Central memory CD4-positive, alpha-beta T cell (primary cell): ENCODE measurements at regions not wholly inside any gene's neighbourhood (a gene's known extent, or its start where the extent isn't known, plus 50 kb on each side); places are given as distances from the start of the nearest gene placed in this dataset.
"Not testable (repeated sequence)": the region's sequence is repeated elsewhere in the genome, so short reads cannot be mapped to it uniquely, and the experiment has no call there.

Source experiments
- DNase-seq: peaks from one replicate; pipeline ENCODE4 v3.0.0; 2022

GRCh38 chr16:63442246-63442645, 1406.0 kb upstream of the CDH8 start:
- no peak for DNase-seq

- DNase-seq, result no peak
These were observed 1390.1 kb upstream of the CDH8 start for GRCh38 chr16:63426275-63426870.

GRCh38 chr16:63422715-63423114, 1386.5 kb upstream of the CDH8 start:
- DNase-seq, result no peak

- DNase-seq, result no peak
These were observed 1380.5 kb upstream of the CDH8 start for GRCh38 chr16:63416712-63417111.

GRCh38 chr16:63415014-63415413, 1378.8 kb upstream of the CDH8 start:
- DNase-seq, result no peak

- no peak for DNase-seq
These were observed 1374.4 kb upstream of the CDH8 start for GRCh38 chr16:63410594-63410993.

- DNase-seq, result no peak
These were observed 1367.6 kb upstream of the CDH8 start for GRCh38 chr16:63403792-63404191.

GRCh38 chr16:63388277-63388676, 1352.0 kb upstream of the CDH8 start:
- not testable (repeated sequence) for DNase-seq

DNA sequence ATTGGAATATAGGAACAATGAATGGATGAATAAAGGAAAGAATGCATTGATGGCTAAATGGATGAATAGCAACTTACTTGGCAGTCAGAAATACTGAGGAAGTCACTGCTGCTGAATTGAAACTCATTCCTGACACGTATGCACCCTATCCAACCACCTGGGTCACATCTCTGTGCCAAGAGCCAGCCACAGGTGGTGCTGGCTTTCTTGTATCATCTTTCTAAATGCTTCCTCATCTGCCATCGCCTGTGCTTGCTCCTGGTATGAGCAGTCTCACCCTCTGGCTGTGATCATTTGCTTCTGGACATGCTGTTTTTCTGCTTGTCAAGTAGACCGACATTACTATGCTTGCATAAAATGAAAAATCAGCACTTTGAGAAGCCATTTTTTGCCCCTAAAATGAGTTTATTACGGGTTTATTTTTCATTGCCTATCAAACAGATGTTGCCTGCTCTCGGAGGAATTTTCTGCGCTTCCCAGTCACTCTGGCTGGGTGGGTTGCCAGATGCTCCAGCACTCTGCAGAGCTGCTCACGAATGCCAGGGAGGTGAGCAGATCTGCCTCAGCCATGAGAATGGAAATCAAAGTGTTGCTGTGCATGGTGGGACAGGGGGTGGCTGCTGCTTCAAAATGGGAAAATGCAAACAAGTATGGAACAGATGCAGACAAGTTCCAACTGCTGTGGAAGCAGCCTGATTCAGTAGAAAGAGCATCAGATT, 1349.6 kb upstream of the CDH8 start:
- no peak for DNase-seq

DNA sequence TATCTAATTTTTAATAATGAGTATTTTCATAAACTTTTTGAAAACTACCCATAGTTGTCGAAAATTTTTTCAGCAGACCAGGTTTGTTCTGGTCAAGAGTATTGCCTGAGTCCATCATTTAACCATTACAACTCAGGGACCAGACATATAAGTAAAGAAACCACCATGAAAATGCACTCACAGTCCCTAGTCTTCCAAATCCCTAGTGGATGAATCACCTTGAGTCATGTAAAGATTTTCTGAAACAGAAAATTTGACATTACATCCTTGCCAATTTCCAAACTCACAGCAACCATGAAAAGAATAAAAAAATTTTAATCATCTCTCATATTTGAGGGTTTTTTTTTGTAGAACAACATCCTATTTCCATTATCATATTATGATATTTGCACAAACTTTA, 1337.5 kb upstream of the CDH8 start:
- no peak for DNase-seq

GRCh38 chr16:63372815-63373214, 1336.6 kb upstream of the CDH8 start:
- DNase-seq, result no peak

DNA sequence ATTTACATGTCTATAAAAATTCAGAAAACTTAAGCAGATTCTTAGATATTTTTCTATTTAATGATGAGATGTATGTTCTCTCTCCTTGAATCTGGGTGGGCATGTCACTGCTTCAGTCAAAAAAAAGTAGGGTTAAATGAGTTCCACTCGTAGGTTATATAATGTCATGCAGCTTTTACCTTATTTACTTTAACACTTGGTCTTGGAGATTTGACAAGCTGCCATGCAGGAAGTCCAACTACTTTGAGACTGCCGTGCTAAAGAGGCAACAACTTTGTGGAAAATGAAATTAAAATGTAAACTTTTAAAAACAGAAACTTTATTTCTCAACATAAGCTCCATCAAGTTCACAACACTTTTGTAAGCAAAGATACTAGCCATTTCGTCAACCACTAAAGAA, 1336.0 kb upstream of the CDH8 start:
- no peak for DNase-seq

DNA sequence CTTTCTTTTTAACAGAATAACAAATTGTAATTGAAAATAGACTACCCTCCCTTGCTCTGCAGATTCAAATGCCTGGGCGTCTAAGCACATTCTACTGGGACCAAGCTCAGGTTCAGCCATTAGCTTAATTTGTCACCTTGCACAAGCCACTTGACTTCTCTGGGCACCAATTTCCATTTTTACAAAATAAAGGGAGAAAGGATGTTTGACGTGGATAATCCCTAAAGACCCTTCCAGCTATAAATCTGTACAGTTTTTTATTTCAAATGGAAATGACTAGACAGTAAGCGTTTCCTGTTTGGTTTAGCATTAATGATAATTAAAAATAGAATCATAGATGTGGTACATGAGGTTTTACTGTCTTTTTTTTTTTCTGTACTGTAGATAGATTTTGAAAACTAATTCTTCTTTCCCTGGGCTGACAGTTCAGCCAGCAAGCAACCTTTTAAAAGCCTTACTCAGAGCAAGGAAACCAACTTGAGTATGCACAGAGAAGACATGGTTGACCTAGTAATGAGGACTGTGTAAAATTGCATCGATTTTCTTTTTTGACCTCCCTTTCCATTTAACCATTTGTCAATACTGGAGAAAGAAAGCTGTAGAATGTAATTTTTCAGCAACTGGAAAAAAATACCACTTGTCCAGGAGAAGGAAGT, 1329.5 kb upstream of the CDH8 start:
- DNase-seq, result no peak

DNA sequence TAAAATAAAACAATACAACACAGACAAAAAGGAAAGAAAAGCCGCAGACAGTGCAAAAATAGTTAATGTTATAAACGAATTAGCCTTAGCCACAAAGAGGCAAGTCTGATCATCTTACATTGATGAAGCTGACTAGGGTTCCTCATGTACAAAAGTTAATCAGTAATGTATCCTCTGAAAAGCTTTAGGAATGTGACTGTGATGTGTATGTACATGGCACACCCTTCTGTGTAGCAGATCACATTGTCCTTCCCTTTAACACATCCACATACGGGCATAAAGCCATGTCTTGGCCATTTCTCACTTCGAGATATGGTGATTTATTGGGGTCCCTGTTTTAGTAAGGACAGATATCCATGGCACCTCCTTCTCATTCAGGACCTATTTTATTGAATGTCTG, 1327.5 kb upstream of the CDH8 start:
- DNase-seq, result no peak

GRCh38 chr16:63361032-63361624, 1324.9 kb upstream of the CDH8 start:
- no peak for DNase-seq

GRCh38 chr16:63349961-63350360, 1313.7 kb upstream of the CDH8 start:
- DNase-seq, result no peak

- no peak for DNase-seq
These were observed 1309.8 kb upstream of the CDH8 start for GRCh38 chr16:63346000-63346399.

DNA sequence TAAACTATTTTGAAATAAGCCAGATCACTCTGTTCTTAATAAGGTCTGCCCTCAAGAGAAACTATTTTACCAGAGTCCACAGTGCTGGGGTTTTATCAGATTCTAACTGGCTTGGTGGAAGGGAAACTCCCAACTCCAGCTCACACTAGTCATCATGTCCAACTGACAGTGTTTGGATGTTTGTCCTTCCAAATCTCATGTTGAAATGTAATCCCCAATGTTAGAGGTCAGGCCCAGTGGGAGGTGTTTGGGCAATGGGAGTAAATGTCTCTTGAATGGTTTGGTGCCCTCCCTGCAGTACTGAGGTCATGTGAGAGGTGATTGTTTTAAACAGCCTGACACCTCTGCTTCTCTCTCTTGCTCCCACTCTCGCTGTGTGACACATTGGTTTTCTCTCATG, 1301.0 kb upstream of the CDH8 start:
- DNase-seq, result no peak

- no peak for DNase-seq
These were observed 1294.9 kb upstream of the CDH8 start for GRCh38 chr16:63331111-63331510.

- DNase-seq, result no peak
These were observed 1290.6 kb upstream of the CDH8 start for GRCh38 chr16:63326736-63327339.

DNA sequence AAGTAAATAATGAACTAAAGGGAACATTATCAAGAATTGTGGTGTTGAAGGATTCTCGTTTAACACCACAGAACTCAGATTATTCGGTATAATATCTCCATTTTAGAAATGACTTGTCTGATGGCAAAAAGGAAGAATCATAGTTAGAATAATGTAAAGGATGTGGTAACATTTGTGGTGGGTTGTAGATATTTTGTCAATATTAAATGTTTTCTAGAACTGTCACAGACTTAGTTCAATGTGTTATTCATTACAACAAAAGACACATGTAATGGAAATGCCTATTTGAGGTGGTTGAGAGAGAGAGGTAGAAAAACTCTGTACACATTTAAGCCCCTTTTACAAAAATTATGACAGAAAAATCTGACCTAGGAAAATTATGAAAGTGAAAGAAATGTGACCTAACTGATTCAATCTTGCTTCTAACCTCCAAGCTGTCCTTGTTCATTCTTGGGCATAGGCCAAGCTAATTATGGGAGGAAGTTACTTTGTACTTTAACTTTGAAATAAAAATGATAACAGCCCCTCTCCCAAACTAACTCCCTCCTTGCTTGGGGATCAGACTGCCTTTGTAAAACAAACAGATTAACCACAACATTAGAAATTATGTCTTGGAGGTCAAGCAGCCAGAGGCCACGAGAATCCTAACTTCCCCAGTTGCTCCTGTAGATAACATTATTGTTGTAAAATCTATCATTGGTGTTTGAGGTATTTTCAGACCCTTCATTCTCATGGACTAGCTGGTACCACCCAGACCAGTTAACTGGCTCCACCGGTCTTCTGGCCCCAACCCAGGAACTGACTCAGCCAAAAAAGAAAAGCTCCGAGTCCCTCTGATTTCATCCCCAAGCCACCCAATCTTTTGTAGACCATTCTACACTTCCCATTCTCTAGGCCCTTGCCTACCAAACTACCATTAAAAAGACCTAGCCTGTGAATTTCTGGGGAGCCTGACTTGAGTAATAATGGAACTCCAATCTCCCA, 1287.8 kb upstream of the CDH8 start:
- DNase-seq, result no peak

DNA sequence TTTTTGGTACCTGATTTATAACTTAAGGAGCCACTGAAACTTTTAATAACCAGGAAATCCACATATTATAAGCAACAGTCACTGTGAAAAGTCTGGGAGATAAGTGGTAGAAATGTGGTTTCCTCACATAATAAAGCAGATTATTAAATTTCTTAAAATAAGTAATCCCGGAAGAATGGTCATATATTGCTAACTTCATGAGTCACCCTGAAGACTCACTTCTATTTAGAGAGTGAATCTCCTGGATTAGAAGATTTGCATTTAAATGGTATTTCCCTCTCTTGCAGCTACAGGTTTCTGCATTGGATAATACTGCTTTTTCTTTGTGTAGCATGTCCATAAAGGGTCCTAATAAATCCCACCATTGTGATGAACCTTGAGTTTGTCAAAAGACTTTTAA, 1286.8 kb upstream of the CDH8 start:
- DNase-seq, result no peak
